ENCODE measurements at regions not wholly inside any gene's neighbourhood (a gene's known extent, or its start where the extent isn't known, plus 50 kb on each side); places are given as distances from the start of the nearest gene placed in this dataset.

GRCh38 chr9:75390951-75391350 lies 302.6 kb downstream of the OSTF1 start:
- TF ChIP-seq CTCF (IDR thresholded peaks at IDR 0.05; ENCODE audit: low read depth, low read length, missing input control): no peak
- TF ChIP-seq YY1 (IDR thresholded peaks at IDR 0.05): no peak
- TF ChIP-seq REST (IDR thresholded peaks at IDR 0.05): no peak
- TF ChIP-seq SP1 (IDR thresholded peaks at IDR 0.05): no peak
- no peak for TF ChIP-seq ATF3 (IDR thresholded peaks at IDR 0.05)
- TF ChIP-seq TAF1 (conservative IDR thresholded peaks at IDR 0.05): no peak
- no peak for TF ChIP-seq JUND (IDR thresholded peaks at IDR 0.05)
- TF ChIP-seq ZBTB33 (IDR thresholded peaks at IDR 0.05): no peak
- TF ChIP-seq RAD21 (IDR thresholded peaks at IDR 0.05): no peak
- no peak for TF ChIP-seq EGR1 (IDR thresholded peaks at IDR 0.05; ENCODE audit: low read depth in 2 of 2)
- TF ChIP-seq MAX (IDR thresholded peaks at IDR 0.05): no peak
- no peak for TF ChIP-seq HNF4G (IDR thresholded peaks at IDR 0.05)

Measured in liver (tissue), 3 donors.